Left ventricle myocardium inferior (tissue), 1 donor: ENCODE measurements at regions not wholly inside any gene's neighbourhood (a gene's known extent, or its start where the extent isn't known, plus 50 kb on each side); places are given as distances from the start of the nearest gene placed in this dataset.
A peak's percentile ranks its signal among the peaks of the same experiment; 100 is the strongest.
"Not testable (repeated sequence)": the region's sequence is repeated elsewhere in the genome, so short reads cannot be mapped to it uniquely, and the experiment has no call there.

Experiments
- DNase-seq: peaks from one replicate; pipeline ENCODE4 v3.0.0-alpha.2; 2020
- H3K27ac ChIP-seq: fragments of 200-600 bp; replicated peaks from 2 replicates; pipeline ENCODE4 v1.8.0; 2021
- H3K27me3 ChIP-seq: fragments of 200-600 bp; 2 replicates; pipeline ENCODE4 v1.8.0; 2021; ENCODE audit warnings: low read depth
- H3K36me3 ChIP-seq: fragments of 200-600 bp; 2 replicates; pipeline ENCODE4 v1.8.0; 2021
- H3K4me1 ChIP-seq: fragments of 200-600 bp; 2 replicates; pipeline ENCODE4 v1.8.0; 2021
- H3K4me3 ChIP-seq: fragments of 200-600 bp; 2 replicates; pipeline ENCODE4 v1.8.0; 2021; ENCODE audit warnings: mild to moderate bottlenecking, moderate library complexity
- H3K9me3 ChIP-seq: fragments of 200-600 bp; replicated peaks from 2 replicates; pipeline ENCODE4 v1.8.0; 2021
- CTCF ChIP-seq: fragments of 200-600 bp; IDR thresholded peaks from 2 replicates; pipeline ENCODE4 v1.8.0; 2021; ENCODE audit warnings: antibody characterized with exemption, mild to moderate bottlenecking, borderline replicate concordance
- intact Hi-C: fragments of 100-400 bp; cut with micrococcal nuclease; formaldehyde crosslinking; loops from one replicate; pipeline ENCODE4 v1.11.0; 2022
- donor health status: DM: no; HTN: yes; CAD: no; lungs with severe emphysema.

GRCh38 chr21:15976807-15977206 lies 247.0 kb downstream of the USP25 start:
- H3K36me3 ChIP-seq = no peaks in the 10 kb centered on the region
- no peak overlapping the region for H3K27ac ChIP-seq
- no peaks in the 10 kb centered on the region for H3K9me3 ChIP-seq
- TF ChIP-seq CTCF = peak; percentile 12
- no peaks in the 10 kb centered on the region for H3K4me1 ChIP-seq
- H3K27me3 ChIP-seq = no peaks in the 10 kb centered on the region
- no peak overlapping the region for H3K4me3 ChIP-seq
- DNase-seq = no peak
- intact Hi-C loops = no loop called here

DNA sequence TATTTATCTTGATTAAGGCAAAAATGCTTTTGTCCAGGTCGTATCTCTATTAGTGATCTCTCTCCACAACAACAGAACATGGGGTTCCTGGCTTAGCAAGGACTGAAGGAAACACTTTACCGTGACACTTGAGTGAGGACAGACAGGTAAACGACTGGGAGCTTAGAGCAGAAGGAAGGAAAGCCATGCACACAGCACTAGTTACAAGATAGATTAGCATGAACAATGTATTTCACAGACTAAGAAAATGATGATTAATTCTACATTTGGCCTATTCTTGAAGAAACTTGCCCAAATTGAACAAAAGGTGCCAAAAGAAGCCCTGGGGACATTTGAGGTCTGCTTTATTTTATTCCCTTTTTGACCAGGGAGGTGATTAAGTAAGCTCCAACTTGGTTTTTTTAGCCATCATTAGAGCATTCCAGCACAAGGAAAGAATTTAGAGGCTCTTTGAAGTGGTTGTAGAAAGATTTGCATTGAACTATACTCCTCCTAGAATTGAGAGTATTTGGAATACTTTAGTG lies 248.5 kb downstream of the USP25 start:
- H3K36me3 ChIP-seq = no peaks in the 10 kb centered on the region
- no peaks in the 10 kb centered on the region for H3K27me3 ChIP-seq
- H3K27ac ChIP-seq = no peak overlapping the region
- no peak for DNase-seq
- no peaks in the 10 kb centered on the region for H3K4me1 ChIP-seq
- no peaks in the 10 kb centered on the region for H3K9me3 ChIP-seq
- H3K4me3 ChIP-seq = no peak overlapping the region
- TF ChIP-seq CTCF = no peak
- intact Hi-C loops = no loop called here

- H3K27ac ChIP-seq, H3K4me1 ChIP-seq, H3K9me3 ChIP-seq, H3K4me3 ChIP-seq, intact Hi-C loops, H3K36me3 ChIP-seq, DNase-seq, H3K27me3 ChIP-seq: not testable (repeated sequence)
Measured at GRCh38 chr21:15979493-15979892, 249.7 kb downstream of the USP25 start.

GRCh38 chr21:15986277-15986676 lies 256.5 kb downstream of the USP25 start:
- Histone ChIP-seq H3K9me3 (no peaks in the 10 kb centered on the region), H3K36me3 (no peaks in the 10 kb centered on the region), H3K4me1 (no peaks in the 10 kb centered on the region), H3K27ac (no peak overlapping the region), H3K4me3 (no peak overlapping the region), H3K27me3 (no peaks in the 10 kb centered on the region)
- TF ChIP-seq CTCF = no peak
- DNase-seq = no peak
- intact Hi-C loops = no loop called here

GRCh38 chr21:15992171-15992570 lies 262.4 kb downstream of the USP25 start:
- no peak for TF ChIP-seq CTCF
- intact Hi-C loops = no loop called here
- Histone ChIP-seq H3K27ac (no peak overlapping the region), H3K27me3 (no peaks in the 10 kb centered on the region), H3K4me3 (no peak overlapping the region), H3K4me1 (no peaks in the 10 kb centered on the region), H3K9me3 (no peaks in the 10 kb centered on the region), H3K36me3 (no peaks in the 10 kb centered on the region)
- no peak for DNase-seq

DNA sequence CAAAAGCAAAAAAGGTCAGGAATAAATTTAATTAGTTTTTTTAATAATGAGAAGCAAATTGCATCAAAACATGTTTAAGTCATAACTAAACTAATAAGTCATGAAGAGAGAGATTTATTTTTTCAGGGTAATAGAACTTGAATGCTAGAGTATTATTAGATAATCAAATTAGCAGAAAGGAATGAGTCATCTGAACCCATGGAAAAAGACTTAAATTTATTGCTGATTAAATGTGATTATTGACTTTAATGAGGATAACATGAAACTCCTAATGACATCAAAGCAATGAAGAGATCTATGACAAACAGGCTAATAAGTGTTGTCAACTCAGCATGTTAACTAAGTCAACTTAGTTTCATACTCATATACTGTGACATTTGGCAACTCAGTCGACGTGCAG lies 264.2 kb downstream of the USP25 start:
- intact Hi-C loops = no loop called here
- Histone ChIP-seq H3K36me3 (no peaks in the 10 kb centered on the region), H3K27ac (no peak overlapping the region), H3K4me3 (no peak overlapping the region), H3K4me1 (no peaks in the 10 kb centered on the region), H3K27me3 (no peaks in the 10 kb centered on the region), H3K9me3 (no peaks in the 10 kb centered on the region)
- DNase-seq = no peak
- TF ChIP-seq CTCF = no peak
